ENCODE measurements at regions not wholly inside any gene's neighbourhood (a gene's known extent, or its start where the extent isn't known, plus 50 kb on each side); places are given as distances from the start of the nearest gene placed in this dataset.

GRCh38 chr7:76122516-76123239, 74.8 kb downstream of the MDH2 start:
- Histone ChIP-seq H4K20me1 (ENCODE audit: control insufficient read depth, extremely low read depth, insufficient read depth, low read length) (no peaks in the 10 kb centered on the region), H3K79me2 (ENCODE audit: control insufficient read depth, insufficient read depth, low read length) (no peaks in the 10 kb centered on the region), H3K9me1 (ENCODE audit: control insufficient read depth, extremely low read depth, insufficient read depth, low read length) (no peaks in the 10 kb centered on the region), H3K9ac (ENCODE audit: control insufficient read depth, extremely low read depth, insufficient read depth, low read length) (no peak overlapping the region), H3K4me2 (ENCODE audit: control insufficient read depth, extremely low read depth, insufficient read depth, low read depth, low read length) (no peak overlapping the region), H2AFZ (ENCODE audit: control insufficient read depth, low read length) (no peak overlapping the region), H3K9me3 (ENCODE audit: control insufficient read depth, low read depth, low read length) (no peaks in the 10 kb centered on the region), H3K4me1 (ENCODE audit: control insufficient read depth, extremely low read depth, insufficient read depth, low read length) (no peaks in the 10 kb centered on the region), H3K36me3 (ENCODE audit: control insufficient read depth in 2 of 2, extremely low read depth in 1 of 2, insufficient read depth in 2 of 2, low read length in 2 of 2) (no peaks in the 10 kb centered on the region), H3K27ac (ENCODE audit: control insufficient read depth, insufficient read depth, low read length) (no peak overlapping the region), H3K4me3 (ENCODE audit: control insufficient read depth in 2 of 3, extremely low read depth in 1 of 3, insufficient read depth in 2 of 3, low read depth in 1 of 3, low read length in 3 of 3) (no peak overlapping the region), H3K27me3 (ENCODE audit: control insufficient read depth, extremely low read depth, insufficient read depth, low read length) (no peaks in the 10 kb centered on the region)
- no peak for DNase-seq (ENCODE audit: low read depth, low spot score)
- FAIRE-seq = no peak
- TF ChIP-seq EZH2 (IDR thresholded peaks at IDR 0.05; ENCODE audit: low read length) (no peak), CTCF (optimal IDR thresholded peaks at IDR 0.05 in 1 of 3, IDR thresholded peaks at IDR 0.05 in 1 of 3, conservative IDR thresholded peaks at IDR 0.05 in 1 of 3; ENCODE audit: extremely low read depth in 1 of 3, insufficient read depth in 2 of 3, low read length in 3 of 3) (no peak)
- dilution Hi-C loops (cut with MboI; ENCODE audit: extremely low pct_ligation_motif_present, low sequenced_read_pairs) = no loop called here

GRCh38 chr7:76123316-76123715, 75.4 kb downstream of the MDH2 start:
- Histone ChIP-seq H3K27ac (ENCODE audit: control insufficient read depth, insufficient read depth, low read length) (no peak overlapping the region), H3K9me3 (ENCODE audit: control insufficient read depth, low read depth, low read length) (no peaks in the 10 kb centered on the region), H3K4me3 (ENCODE audit: control insufficient read depth in 2 of 3, extremely low read depth in 1 of 3, insufficient read depth in 2 of 3, low read depth in 1 of 3, low read length in 3 of 3) (no peak overlapping the region), H3K36me3 (ENCODE audit: control insufficient read depth in 2 of 2, extremely low read depth in 1 of 2, insufficient read depth in 2 of 2, low read length in 2 of 2) (no peaks in the 10 kb centered on the region), H3K79me2 (ENCODE audit: control insufficient read depth, insufficient read depth, low read length) (no peaks in the 10 kb centered on the region), H3K27me3 (ENCODE audit: control insufficient read depth, extremely low read depth, insufficient read depth, low read length) (no peaks in the 10 kb centered on the region), H2AFZ (ENCODE audit: control insufficient read depth, low read length) (no peak overlapping the region), H3K4me1 (ENCODE audit: control insufficient read depth, extremely low read depth, insufficient read depth, low read length) (no peaks in the 10 kb centered on the region), H3K9me1 (ENCODE audit: control insufficient read depth, extremely low read depth, insufficient read depth, low read length) (no peaks in the 10 kb centered on the region), H3K4me2 (ENCODE audit: control insufficient read depth, extremely low read depth, insufficient read depth, low read depth, low read length) (no peak overlapping the region), H4K20me1 (ENCODE audit: control insufficient read depth, extremely low read depth, insufficient read depth, low read length) (no peaks in the 10 kb centered on the region), H3K9ac (ENCODE audit: control insufficient read depth, extremely low read depth, insufficient read depth, low read length) (no peak overlapping the region)
- FAIRE-seq (no peak), DNase-seq (ENCODE audit: low read depth, low spot score) (no peak)
- TF ChIP-seq EZH2 (IDR thresholded peaks at IDR 0.05; ENCODE audit: low read length) (no peak), CTCF (optimal IDR thresholded peaks at IDR 0.05 in 1 of 3, IDR thresholded peaks at IDR 0.05 in 1 of 3, conservative IDR thresholded peaks at IDR 0.05 in 1 of 3; ENCODE audit: extremely low read depth in 1 of 3, insufficient read depth in 2 of 3, low read length in 3 of 3) (no peak)
- dilution Hi-C loops (cut with MboI; ENCODE audit: extremely low pct_ligation_motif_present, low sequenced_read_pairs) = no loop called here
